IMR-90 (cell line): ENCODE measurements at regions not wholly inside any gene's neighbourhood (a gene's known extent, or its start where the extent isn't known, plus 50 kb on each side); places are given as distances from the start of the nearest gene placed in this dataset.
A peak's percentile ranks its signal among the peaks of the same experiment; 100 is the strongest.

ENCODE experiments used
- ATAC-seq: fragments of 200-7000 bp; cut with Tn5 transposase; 2 replicates; pipeline ENCODE4 v1.9.1; 2020; ENCODE audit warnings: low read depth, mild to moderate bottlenecking, moderate library complexity
- BruUV-seq: library from RNA; stranded (reverse); fragments of 400-500 nt; replicated peaks from 2 replicates; lab custom pipeline; 2021; lab: Mats Ljungman, UMichigan
- CTCF ChIA-PET: fragments of 300-600 bp; formaldehyde crosslinking; extraction: SDS; loops from one replicate; lab custom pipeline; 2021; ENCODE audit warnings: antibody characterized with exemption; lab: Yijun Ruan, JAX
- POLR2A ChIA-PET: fragments of 300-600 bp; sonication (Branson Sonifier 250); formaldehyde crosslinking; loops from one replicate; lab custom pipeline; 2022; ENCODE audit warnings: antibody characterized with exemption; ENCODE audit not compliant: unreplicated experiment; lab: Charles Lee
- DNase-seq: peaks from one replicate; pipeline ENCODE4 v3.0.0; 2013
- H2AFZ ChIP-seq: replicated peaks from 2 replicates; pipeline ENCODE3; 2013; ENCODE audit warnings: low read length, mild to moderate bottlenecking; ENCODE audit not compliant: poor library complexity
- H2AK5ac ChIP-seq: 2 replicates; pipeline ENCODE4 v1.6.1; 2013; ENCODE audit warnings: low read depth, low read length, inconsistent platforms
- H2AK9ac ChIP-seq: replicated peaks from 2 replicates; pipeline ENCODE3; 2013; ENCODE audit warnings: mild to moderate bottlenecking, low read depth, low read length, moderate library complexity; ENCODE audit not compliant: poor library complexity
- H2BK120ac ChIP-seq: 2 replicates; pipeline ENCODE4 v1.6.1; 2013; ENCODE audit warnings: low read depth, low read length, inconsistent platforms
- H2BK15ac ChIP-seq: 3 replicates; pipeline ENCODE4 v1.6.1; 2013; ENCODE audit warnings: low read depth, low read length, inconsistent platforms
- H2BK20ac ChIP-seq: 2 replicates; pipeline ENCODE4 v1.6.1; 2013; ENCODE audit warnings: low read depth, mild to moderate bottlenecking, inconsistent platforms, low read length, moderate library complexity
- H2BK5ac ChIP-seq: 2 replicates; pipeline ENCODE4 v1.6.1; 2013; ENCODE audit warnings: mild to moderate bottlenecking, low read depth, low read length, inconsistent platforms; ENCODE audit not compliant: poor library complexity, severe bottlenecking
- H3K14ac ChIP-seq: replicated peaks from 2 replicates; pipeline ENCODE4 v1.6.1; 2013; ENCODE audit warnings: low read depth, low read length, inconsistent platforms
- H3K18ac ChIP-seq: 2 replicates; pipeline ENCODE4 v1.6.1; 2013; ENCODE audit warnings: low read depth, low read length, control low read depth
- H3K23ac ChIP-seq: 2 replicates; pipeline ENCODE4 v1.6.1; 2013; ENCODE audit warnings: low read depth, low read length, inconsistent platforms
- H3K27ac ChIP-seq: 2 replicates; pipeline ENCODE4 v1.5.1; 2013; ENCODE audit warnings: mild to moderate bottlenecking, control low read depth, low read length; ENCODE audit not compliant: insufficient read depth
- H3K27me3 ChIP-seq: 2 replicates; pipeline ENCODE4 v1.6.1; 2013; ENCODE audit warnings: low read length; ENCODE audit not compliant: control insufficient read depth, insufficient read depth
- H3K36me3 ChIP-seq: 2 replicates; pipeline ENCODE4 v1.6.1; 2013; ENCODE audit warnings: low read length, mixed read lengths; ENCODE audit not compliant: control insufficient read depth, insufficient read depth
- H3K4ac ChIP-seq: 2 replicates; pipeline ENCODE4 v1.6.1; 2013; ENCODE audit warnings: low read depth, low read length, inconsistent platforms
- H3K4me1 ChIP-seq: 2 replicates; pipeline ENCODE4 v1.6.1; 2013; ENCODE audit warnings: low read length, mixed read lengths; ENCODE audit not compliant: control insufficient read depth, insufficient read depth
- H3K4me2 ChIP-seq: 2 replicates; pipeline ENCODE4 v1.6.1; 2013; ENCODE audit warnings: low read depth, mild to moderate bottlenecking, control low read depth, low read length, moderate library complexity
- H3K4me3 ChIP-seq: 2 replicates; pipeline ENCODE4 v1.5.1; 2013; ENCODE audit warnings: low read depth, mild to moderate bottlenecking, control low read depth, low read length, moderate library complexity; ENCODE audit not compliant: insufficient read depth
- H3K56ac ChIP-seq: 2 replicates; pipeline ENCODE4 v1.6.1; 2013; ENCODE audit warnings: low read length, inconsistent platforms; ENCODE audit not compliant: insufficient read depth; ENCODE audit errors: extremely low read depth
- H3K79me1 ChIP-seq, 2 experiments: 2 replicates each; pipeline ENCODE4 v1.6.1; 2013; ENCODE audit warnings: low read length in 2 of 2, inconsistent platforms in 1 of 2, low read depth in 1 of 2
- H3K9ac ChIP-seq: 2 replicates; pipeline ENCODE4 v1.6.1; 2013; ENCODE audit warnings: low read depth, low read length, control low read depth
- H3K9me1 ChIP-seq: 2 replicates; pipeline ENCODE4 v1.6.1; 2013; ENCODE audit warnings: low read length, inconsistent platforms; ENCODE audit not compliant: insufficient read depth
- H3K9me3 ChIP-seq: 2 replicates; pipeline ENCODE4 v1.6.1; 2013; ENCODE audit warnings: low read length; ENCODE audit not compliant: control insufficient read depth, insufficient read depth
- H4K20me1 ChIP-seq: 2 replicates; pipeline ENCODE4 v1.6.1; 2013; ENCODE audit warnings: low read length, inconsistent platforms; ENCODE audit not compliant: insufficient read depth
- H4K5ac ChIP-seq: 2 replicates; pipeline ENCODE4 v1.6.1; 2013; ENCODE audit warnings: mild to moderate bottlenecking, low read depth, low read length, control low read depth
- H4K8ac ChIP-seq, 2 experiments: 2 replicates each; pipeline ENCODE4 v1.6.1; 2013; ENCODE audit warnings: low read depth in 2 of 2, low read length in 2 of 2, control low read depth in 1 of 2, inconsistent platforms in 1 of 2
- H4K91ac ChIP-seq: 2 replicates; pipeline ENCODE4 v1.6.1; 2013; ENCODE audit warnings: low read depth, low read length, inconsistent platforms; ENCODE audit not compliant: insufficient read depth
- BHLHE40 ChIP-seq: fragments of 150-350 bp; IDR thresholded peaks from 2 replicates; pipeline ENCODE4 v1.6.1; 2016; ENCODE audit warnings: mild to moderate bottlenecking, low read depth, low read length
- CEBPB ChIP-seq: IDR thresholded peaks from 2 replicates; pipeline ENCODE4 v1.6.1; 2012; ENCODE audit warnings: low read depth, low read length, improper control_type of control experiment
- CTCF ChIP-seq: conservative IDR thresholded peaks from 2 replicates; pipeline ENCODE4 v1.5.1; 2012; ENCODE audit warnings: mild to moderate bottlenecking, low read depth, low read length, improper control_type of control experiment
- FOS ChIP-seq: fragments of 150-350 bp; IDR thresholded peaks from 2 replicates; pipeline ENCODE4 v1.6.1; 2016; ENCODE audit warnings: low read depth, low read length
- POLR2A ChIP-seq: IDR thresholded peaks from 2 replicates; pipeline ENCODE4 v1.6.1; 2012; ENCODE audit warnings: mild to moderate bottlenecking, low read depth, low read length
- RCOR1 ChIP-seq: IDR thresholded peaks from 2 replicates; pipeline ENCODE4 v1.6.1; 2012; ENCODE audit warnings: mild to moderate bottlenecking, low read length, improper control_type of control experiment; ENCODE audit not compliant: insufficient replicate concordance
- RFX5 ChIP-seq: IDR thresholded peaks from 2 replicates; pipeline ENCODE4 v1.8.0; 2012; ENCODE audit warnings: low read depth, mild to moderate bottlenecking, low read length, moderate library complexity
- SMC3 ChIP-seq: fragments of 150-350 bp; IDR thresholded peaks from 2 replicates; pipeline ENCODE4 v1.6.1; 2016; ENCODE audit warnings: low read depth, mild to moderate bottlenecking, antibody characterized with exemption, low read length, moderate library complexity
- WGBS, 2 experiments: methylation state at CpG; one replicate each; pipeline versions ENCODE4 v1.1.5 to v1.1.7; 2013; ENCODE audit warnings: missing lambda C conversion rate in 2 of 2; ENCODE audit not compliant: insufficient read length in 1 of 2; ENCODE audit errors: extremely low coverage in 2 of 2; 5-methylcytosine and 5-hydroxymethylcytosine counted together
- dilution Hi-C: fragments of 300-500 bp; cut with HindIII; formaldehyde crosslinking; loops from one replicate; pipeline ENCODE4 v1.14.3; 2018; ENCODE audit warnings: low sequenced_read_pairs; ENCODE audit not compliant: unreplicated experiment
- in situ Hi-C: fragments of 300-500 bp; cut with MboI; formaldehyde crosslinking; loops from 3 replicates; pipeline ENCODE4 v1.14.3; 2019; ENCODE audit warnings: low sequenced_read_pairs, inconsistent platforms, mixed read lengths
- intact Hi-C: fragments of 100-400 bp; cut with micrococcal nuclease; formaldehyde crosslinking; loops from 2 replicates; pipeline ENCODE4 v1.10.0; 2022

DNA sequence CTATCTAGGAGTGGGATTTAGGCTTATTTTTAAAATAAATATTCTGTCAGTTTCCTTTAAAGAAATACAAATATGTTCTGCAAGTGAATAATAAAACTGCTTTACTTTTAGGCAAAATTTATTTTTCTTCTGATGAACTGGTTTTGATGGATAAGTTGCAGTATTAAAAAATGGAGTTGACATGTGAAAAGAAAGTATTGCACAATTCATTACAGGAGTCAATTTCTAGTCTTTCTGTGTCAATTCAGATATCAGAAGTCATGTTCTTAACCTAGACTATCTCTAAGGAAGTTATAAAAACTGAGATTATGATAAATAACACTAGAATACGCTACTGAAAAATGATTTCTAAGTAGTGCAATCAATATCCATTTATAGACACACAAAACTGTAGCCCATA is 270.2 kb upstream of the TMPRSS15 start:
- H2BK120ac ChIP-seq, result no peak overlapping the region
- H3K4ac ChIP-seq, result no peak overlapping the region
- no peaks in the 10 kb centered on the region for H3K9me1 ChIP-seq
- no peaks in the 10 kb centered on the region for H3K36me3 ChIP-seq
- no peaks in the 10 kb centered on the region for H3K79me1 ChIP-seq
- H3K14ac ChIP-seq, result no peak overlapping the region
- intact Hi-C loops, result no loop called here
- no peaks in the 10 kb centered on the region for H4K20me1 ChIP-seq
- H3K56ac ChIP-seq, result no peak overlapping the region
- no peaks in the 10 kb centered on the region for H3K27me3 ChIP-seq
- H3K4me3 ChIP-seq, result no peak overlapping the region
- no peak overlapping the region for H4K5ac ChIP-seq
- H3K4me1 ChIP-seq, result no peaks in the 10 kb centered on the region
- H3K18ac ChIP-seq, result no peak overlapping the region
- no peak overlapping the region for H2AK5ac ChIP-seq
- ATAC-seq, result no peak
- WGBS, 2 experiments, result no CpG with 5 or more reads among the region's 1 CpG
- no peak overlapping the region for H2BK15ac ChIP-seq
- no peak for DNase-seq
- in situ Hi-C loops, result no loop called here
- CTCF ChIA-PET, result no interaction called here
- no peak overlapping the region for H2BK20ac ChIP-seq
- H2BK5ac ChIP-seq, result no peak overlapping the region
- H2AFZ ChIP-seq, result no peak overlapping the region
- TF ChIP-seq SMC3 (no peak), POLR2A (no peak), FOS (no peak), CTCF (no peak), RFX5 (no peak), BHLHE40 (no peak), CEBPB (peak; percentile 62), RCOR1 (no peak)
- H3K9ac ChIP-seq, result no peak overlapping the region
- no peak overlapping the region for H3K23ac ChIP-seq
- dilution Hi-C loops, result no loop called here
- H2AK9ac ChIP-seq, result no peak overlapping the region
- no peak overlapping the region for H4K8ac ChIP-seq
- no peak overlapping the region for H4K91ac ChIP-seq
- POLR2A ChIA-PET, result no interaction called here
- no peak overlapping the region for H3K27ac ChIP-seq
- no TSS peak for BruUV-seq
- H3K9me3 ChIP-seq, result no peaks in the 10 kb centered on the region
- no peak overlapping the region for H3K4me2 ChIP-seq
